ENCODE measurements at regions not wholly inside any gene's neighbourhood (a gene's known extent, or its start where the extent isn't known, plus 50 kb on each side); places are given as distances from the start of the nearest gene placed in this dataset.

DNA sequence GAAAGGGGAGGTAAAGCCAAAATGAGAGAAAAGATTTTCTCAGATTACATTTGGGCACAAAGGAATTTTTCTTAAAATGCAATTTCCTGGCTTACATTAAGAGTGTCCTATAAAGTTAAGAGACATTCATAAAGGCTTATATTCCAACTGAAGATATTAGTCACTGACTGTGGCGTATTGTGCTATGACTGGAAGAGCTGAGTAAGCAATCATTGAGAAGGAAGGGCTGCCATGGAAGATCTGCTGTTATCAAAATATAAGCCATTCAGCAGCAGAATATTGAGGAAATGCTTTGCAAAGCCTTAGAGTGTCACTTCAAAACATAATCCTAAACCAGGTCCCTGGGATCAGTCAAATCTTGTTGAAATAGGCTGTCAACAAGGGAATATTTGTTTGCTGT lies 593.9 kb downstream of the TUSC7 start:
- DNase-seq (ENCODE audit: low read depth in 2 of 2) = no peak

DNA sequence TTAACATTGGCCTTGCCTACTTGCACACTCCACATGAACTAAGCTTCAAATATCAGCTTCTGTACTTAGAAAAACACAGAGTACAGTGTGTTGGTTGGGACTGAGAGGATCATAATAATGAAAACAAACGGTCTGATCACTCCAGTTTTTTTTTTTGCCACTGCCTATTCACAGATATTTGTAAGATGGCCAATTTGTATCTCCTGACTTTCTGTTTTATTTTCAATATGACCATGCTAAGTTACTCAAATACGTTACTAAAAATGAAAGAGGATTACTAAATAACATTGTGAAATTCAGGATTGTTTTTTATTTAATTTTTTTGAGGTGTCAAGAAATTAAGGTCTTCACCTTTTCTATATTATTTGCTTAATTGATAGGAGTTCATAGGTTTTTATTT lies 595.1 kb downstream of the TUSC7 start:
- no peak for DNase-seq (ENCODE audit: low read depth in 2 of 2)

DNA sequence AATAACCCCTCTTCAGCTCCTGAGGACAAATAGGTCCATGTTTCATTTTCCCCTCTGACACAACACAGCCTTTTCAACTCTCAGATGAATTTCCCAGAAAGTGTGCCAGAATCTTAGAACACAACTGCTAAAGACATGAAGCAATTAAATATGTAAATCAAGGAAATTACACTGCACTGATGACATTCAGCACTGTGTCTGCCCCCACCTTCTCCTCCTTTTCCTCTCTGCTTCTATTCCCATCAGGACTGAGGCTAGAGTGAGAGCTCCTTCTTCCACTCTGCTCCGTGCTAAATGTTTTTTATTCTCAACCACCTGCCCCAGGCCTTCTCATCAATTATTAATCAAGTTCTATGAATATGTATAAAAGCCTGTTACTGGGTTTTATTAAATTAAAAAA lies 596.1 kb downstream of the TUSC7 start:
- DNase-seq (ENCODE audit: low read depth in 2 of 2) = no peak

DNA sequence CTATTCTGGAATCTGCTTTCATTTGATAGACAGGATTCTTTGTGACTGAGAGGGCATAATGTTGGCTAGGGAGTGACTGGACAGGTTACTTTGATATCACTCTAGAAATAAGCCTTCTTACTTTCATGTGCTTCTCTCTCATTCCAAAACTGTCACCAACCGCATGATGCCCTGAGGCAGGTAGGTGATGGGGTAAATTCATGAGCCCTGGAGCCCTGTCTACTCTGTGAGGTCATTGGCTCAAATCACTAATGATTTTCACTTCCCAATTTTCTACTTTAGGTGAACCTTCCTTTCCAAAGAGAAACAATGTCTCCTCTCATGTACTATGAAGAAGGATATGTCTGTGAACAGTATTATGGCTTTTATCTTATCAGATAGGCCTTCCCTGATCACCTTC lies 596.7 kb downstream of the TUSC7 start:
- no peak for DNase-seq (ENCODE audit: low read depth in 2 of 2)

DNA sequence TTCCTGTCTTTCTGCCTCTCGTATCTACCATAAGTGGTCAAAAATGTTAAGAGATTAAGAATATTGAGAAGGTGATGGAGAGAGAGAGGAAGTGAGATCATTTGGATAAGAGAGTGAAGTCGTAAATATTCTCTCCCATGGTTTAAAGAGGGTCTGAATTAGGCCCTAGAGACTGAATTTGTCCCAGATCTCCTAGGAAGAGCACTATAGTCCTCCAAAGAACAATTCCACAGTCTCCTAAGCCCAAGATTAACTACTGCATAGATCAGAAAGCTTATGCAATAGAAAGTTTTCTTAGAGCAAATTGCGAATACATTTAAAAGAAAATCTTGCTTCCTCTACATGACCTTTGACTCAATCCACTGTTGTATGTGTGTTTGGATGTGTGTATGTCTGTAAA lies 598.8 kb downstream of the TUSC7 start:
- DNase-seq (ENCODE audit: low read depth in 2 of 2) = no peak

DNA sequence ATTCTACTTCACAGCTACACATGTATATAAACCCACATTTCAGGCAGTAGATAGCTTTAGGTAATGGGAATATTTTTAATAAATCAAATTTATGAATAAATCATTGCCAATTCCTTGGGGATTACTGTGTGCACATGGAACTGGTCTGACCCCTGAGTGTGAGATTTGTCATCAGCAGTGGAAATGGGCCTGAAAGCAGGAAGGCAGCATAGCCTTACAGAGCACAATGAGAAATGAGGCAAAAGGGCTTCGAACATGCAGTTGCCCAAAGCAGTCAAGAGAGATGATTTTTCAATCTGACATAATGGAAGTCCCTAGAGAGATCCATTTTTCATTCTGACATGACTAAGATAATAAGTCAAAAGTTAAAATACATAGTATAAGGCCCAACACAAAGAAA lies 599.2 kb downstream of the TUSC7 start:
- no peak for DNase-seq (ENCODE audit: low read depth in 2 of 2)

DNA sequence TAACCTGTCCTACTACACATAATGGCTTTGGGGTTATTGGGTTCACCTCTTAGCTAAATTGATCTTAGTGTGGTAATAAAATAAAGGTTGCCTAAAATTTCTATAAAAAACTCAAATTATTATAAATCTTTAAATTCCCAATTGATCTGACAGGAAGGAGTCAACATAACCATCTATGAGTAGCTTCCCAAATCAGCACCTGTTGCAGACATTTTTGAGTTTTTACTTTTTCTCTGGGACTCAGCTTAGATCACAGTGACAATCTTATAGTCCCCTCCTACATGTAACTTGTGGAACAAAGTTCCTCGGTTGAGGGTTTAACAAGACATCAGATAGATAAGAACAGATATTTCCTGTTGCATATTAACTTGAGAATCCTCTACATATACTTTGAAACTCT lies 601.0 kb downstream of the TUSC7 start:
- no peak for DNase-seq (ENCODE audit: low read depth in 2 of 2)

DNA sequence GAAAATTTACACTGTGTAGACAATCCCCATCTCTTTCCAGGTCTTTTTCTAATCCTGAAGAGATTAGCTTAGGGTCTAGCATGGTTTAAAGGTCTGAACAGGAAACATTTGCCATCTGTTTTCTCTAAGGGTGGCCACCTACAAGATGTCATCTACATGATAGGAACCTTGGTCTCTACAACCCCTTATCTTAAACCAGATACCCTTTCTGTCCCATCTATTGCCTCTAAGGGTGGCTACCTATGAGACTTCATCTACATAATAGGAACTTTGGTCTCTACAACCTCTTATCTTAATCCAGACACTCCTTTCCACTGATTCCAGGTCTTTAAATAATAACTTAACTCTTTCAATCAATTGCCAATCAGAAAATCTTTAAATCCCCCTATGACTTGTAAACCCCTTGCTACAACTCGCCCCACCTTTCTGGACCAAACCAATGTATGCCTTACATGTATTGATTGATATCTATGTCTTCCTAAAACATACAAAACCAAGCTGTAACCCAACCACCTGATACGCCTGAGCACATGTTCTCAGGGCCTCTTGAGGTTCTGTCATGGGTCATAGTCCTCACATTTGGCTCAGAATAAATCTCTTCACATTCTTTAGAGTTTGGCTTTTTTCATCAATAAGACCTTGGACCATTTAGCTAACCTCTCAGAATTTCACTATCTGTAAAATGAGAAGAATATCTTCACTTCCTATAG lies 605.0 kb downstream of the TUSC7 start:
- DNase-seq (ENCODE audit: low read depth in 2 of 2) = no peak

DNA sequence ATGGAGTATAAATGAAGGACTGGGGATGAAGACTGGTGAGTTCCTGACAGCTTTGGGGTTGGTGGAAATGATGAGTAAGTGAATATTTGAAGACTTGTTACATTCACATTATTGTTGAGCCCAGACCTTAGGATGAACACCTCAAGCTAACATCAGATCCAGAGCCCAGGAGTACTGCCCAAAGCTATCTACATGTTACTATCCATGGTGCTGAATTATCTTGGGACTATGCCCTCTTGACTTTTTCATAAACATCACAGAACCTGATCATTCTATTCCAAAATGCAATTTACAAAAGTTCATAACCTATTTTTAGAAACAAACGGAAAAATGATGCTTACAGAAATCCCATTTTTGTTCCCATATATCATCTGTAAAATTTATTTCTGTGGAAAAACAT lies 613.3 kb downstream of the TUSC7 start:
- DNase-seq (ENCODE audit: low read depth in 2 of 2) = no peak

DNA sequence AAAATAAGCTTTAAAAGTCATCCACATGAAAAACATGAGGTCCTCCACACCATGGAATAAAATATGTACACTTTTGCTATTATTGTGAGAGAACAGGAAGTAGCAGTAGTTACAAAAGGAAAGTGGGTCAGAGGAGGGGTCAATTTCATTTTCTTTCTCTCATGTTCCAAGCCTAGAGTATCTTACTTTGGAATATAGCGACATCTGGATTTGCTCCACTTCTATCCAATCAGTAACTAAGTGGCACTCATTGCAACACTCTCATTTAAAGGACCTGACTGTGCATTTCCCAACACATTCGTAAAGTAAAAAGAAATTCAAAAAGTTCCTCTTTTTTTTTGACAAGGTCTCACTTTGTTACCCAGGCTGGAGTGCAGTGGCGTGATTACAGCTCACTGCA lies 637.3 kb downstream of the TUSC7 start:
- no peak for DNase-seq (ENCODE audit: low read depth in 2 of 2)

DNA sequence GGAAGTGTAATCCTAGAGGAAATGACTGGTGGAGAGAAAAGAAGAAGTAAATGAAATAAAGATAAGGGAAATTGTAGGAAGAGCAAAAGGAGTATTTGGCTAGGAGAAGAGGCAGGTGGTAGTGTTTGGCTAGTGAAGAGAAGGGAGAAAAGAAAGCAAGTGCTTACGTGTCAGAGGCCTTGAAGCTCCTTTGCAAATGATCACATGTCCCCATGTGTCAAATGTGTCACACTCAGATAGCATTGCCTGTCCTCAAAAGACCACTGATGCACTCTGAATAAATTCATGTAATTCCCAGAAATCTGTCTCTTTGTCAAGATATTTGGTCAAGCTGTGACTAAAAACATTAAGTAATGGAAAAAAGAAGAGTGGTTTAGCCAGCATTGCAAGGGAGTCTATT lies 639.3 kb downstream of the TUSC7 start:
- DNase-seq (ENCODE audit: low read depth in 2 of 2) = no peak

DNA sequence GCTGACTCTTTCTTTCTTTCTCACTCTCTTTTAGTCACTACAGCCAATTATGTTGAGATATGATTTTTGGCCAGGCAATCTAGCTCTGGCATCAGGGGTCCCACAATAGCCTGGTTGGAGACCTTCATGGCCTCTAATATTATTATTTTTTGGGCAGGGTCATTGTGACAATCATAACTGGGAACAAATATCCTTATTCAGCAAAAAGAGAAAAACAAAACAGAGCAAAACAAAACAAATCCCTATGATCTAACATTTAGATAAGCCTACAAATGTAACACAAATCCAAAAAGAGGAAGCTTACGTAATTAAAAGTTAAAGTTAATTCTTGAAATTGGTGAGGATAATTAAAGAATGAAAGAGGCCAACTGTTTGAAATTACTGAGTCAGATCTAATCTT lies 640.0 kb downstream of the TUSC7 start:
- DNase-seq (ENCODE audit: low read depth in 2 of 2) = no peak

DNA sequence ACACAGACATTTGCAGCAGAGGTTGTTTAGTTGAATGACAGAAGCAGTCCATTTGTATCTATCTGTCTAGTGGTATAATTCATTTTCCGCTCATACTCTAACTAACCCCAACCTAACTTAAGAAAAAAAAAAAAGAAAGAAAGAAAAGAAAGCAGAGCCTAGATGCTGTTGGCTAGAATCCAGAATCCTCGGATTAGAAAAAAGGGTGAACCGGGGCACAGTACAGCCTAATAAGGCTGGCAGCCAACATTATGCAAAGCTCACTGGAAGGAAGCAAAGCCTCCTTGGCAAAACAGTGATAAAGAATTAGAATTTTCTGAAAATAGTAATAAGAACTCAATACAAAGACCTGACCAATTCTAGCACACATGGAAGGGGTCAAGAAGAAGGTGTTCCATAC lies 640.8 kb downstream of the TUSC7 start:
- no peak for DNase-seq (ENCODE audit: low read depth in 2 of 2)

DNA sequence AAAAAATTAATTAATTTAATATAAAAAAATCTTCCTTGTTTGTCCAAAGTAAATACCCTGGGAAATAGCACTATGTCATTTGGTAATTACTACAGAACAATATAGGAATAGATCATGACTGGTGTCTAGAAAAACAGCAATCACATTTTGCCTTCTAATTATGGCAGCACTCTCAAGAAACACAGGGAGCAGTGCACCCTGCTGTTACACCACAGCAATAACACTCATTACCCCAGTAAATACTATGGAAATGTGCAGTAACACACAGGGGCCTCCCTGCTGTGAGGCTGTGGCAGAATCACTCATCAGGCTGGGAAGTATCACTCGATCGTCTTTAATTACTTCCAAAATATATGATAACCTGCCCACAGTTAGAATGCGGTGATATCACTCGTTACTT lies 646.0 kb downstream of the TUSC7 start:
- no peak for DNase-seq (ENCODE audit: low read depth in 2 of 2)

DNA sequence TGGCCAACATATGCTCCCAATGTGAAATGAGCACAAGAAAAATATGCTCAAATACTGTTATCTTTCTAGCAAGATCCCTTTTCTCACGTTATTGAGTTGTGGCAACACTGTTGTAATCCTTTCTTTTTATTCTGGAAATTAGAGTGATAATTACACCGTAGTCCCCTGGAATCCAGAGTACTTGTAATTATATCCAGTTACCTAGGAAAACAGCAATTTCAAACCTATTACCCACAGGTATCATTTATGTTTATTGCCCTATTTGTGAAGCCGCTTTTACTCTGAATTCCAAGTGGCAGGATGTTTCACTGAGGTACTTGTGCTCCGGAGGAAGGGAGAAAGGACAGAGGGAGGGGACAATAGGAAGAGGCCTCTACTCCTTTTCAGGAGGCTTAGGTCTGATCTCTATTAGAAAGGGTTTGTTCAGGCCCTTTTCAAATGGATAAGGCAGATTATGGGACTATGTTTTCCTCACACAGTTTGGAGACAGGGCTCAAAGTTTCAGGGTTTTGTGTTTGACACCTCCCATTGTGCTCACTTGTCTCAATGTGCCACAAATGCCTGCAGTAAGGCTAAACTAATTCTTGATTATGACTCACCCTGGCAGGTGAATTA lies 646.6 kb downstream of the TUSC7 start:
- no peak for DNase-seq (ENCODE audit: low read depth in 2 of 2)

DNA sequence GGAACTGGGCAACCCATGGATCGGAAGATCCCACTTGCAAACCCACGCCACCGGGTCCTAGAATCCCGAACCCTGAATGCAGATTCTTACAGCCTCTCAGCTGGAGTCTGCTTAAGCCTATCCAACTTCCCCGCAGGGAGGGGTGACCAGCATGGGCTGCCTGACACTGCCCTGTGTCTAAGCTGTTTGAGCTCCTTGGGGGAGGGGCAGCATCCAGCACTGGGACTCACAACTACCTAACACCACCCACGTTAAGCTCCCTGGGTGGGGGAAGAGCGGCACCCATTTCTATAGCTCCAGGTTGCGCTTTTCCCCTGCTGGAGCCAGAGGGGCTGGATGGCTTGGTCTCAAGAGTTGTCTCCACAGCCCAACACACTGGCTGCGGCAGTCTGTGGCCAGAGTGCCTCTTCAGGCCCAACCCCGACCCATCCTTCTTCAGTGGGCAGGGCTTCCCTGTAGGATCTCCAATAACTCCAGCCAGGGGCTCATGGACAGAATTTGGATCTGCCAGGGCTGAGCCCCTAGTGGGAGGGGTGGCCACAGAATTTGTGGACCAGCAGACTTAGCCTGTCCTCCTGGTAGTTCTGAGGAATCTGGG lies 649.2 kb downstream of the TUSC7 start:
- no peak for DNase-seq (ENCODE audit: low read depth in 2 of 2)

DNA sequence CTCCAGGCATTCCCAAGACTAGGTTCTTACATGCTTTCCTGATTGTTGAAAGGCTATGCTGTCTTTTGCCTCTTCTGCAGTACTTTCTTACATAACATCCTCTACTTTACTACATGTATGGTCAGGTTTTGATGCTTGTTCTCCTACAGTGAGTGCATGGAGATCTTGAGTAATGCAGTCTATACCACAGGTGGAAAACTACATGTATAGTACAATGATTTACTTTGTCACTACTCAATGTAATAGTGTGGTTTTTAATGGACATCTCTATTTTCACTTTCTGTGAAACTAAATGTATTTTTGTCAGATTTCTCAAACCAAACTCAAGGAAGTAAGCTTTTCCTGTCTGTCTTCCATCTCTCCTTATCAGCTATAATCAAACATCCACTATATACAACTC lies 657.0 kb downstream of the TUSC7 start:
- no peak for DNase-seq (ENCODE audit: low read depth in 2 of 2)

DNA sequence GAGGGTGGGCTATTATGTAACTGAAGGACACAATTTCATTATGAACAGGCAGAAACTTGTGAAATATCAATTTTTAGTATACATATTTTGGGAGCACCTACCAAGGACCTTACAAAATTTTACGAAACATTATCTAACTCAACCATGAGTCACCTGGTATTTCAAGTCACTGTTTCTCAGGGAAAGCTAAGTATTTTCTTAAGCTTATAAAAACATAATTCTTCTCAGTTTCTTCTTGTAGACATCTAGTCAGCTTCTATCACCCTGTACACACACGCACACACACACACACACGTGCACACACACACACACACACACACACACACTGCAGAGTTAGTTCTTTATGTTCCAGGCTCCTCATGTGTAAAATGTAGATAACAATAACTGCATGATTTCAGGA lies 658.3 kb downstream of the TUSC7 start:
- no peak for DNase-seq (ENCODE audit: low read depth in 2 of 2)

DNA sequence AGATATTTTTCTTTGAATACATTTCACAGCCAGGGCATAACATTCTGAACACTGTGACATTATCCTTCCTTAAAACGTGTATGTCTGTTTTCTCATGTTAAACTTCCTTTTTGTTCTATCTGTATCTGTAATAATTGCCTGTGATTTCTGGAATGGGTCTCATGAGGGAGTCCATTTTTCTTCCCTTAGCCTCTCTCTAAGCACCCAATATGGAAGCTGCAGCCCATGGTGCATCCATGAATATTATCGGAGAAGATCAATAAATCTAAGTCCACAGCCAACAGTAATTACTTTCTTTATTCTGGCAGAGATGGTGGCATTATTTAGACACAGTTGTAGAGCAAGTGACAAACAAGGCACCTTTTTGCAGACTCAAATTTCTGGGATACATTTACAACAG lies 671.1 kb downstream of the TUSC7 start:
- no peak for DNase-seq (ENCODE audit: low read depth in 2 of 2)

DNA sequence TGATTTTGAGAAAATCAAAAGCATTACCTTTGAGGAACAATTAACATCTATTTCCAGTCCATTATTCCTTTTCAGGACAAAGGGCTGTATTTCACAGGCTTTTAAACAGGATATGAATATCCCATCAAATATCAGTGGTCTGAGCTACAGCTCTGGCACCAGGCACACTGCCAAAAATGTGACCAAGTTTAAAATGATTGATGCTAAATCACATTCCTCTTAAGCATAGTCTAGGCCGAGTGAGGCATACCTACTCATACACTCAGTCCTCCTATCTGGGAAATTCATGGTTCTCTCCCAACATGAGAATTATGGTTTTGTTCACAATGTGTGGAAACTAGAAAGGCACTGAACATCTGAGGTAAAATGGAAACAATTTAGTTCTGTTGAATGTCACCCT lies 683.5 kb downstream of the TUSC7 start:
- no peak for DNase-seq (ENCODE audit: low read depth in 2 of 2)

DNA sequence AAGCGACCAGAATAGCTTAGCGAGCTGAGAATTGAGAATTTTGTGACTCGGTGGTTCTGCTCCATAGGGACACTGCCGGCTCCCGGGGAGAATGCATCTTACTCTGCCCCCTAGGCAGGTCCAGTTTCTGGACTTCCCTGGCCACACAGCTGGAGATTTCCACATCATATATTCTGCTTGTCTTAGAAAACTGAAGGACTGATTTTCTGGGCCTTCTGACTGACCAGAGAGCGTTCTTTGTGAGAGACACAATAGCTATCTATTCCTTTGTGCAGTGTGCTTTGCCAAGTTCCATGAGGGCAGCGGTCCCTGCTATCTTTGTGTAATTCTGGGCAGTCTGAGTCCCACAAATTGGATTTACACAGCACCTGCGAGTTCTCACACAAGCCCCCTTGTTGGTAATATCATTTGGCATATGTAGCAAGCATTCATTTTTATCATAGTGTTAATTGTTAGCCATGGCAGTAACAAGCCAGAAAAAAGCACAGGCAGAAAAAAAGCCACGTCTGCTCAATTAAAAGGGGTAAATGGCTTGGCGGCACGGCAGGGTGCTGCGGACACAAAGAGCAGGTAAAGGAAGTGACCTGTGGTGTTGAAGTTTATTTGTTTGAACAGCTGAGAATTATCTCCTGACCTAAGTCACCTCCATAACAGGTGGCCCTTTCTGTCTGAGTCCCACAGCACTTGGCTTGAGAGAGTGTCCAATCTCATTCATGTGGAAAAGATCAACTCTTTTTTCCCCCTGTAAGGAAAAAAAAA lies 688.7 kb downstream of the TUSC7 start:
- DNase-seq (ENCODE audit: low read depth in 2 of 2) = no peak

DNA sequence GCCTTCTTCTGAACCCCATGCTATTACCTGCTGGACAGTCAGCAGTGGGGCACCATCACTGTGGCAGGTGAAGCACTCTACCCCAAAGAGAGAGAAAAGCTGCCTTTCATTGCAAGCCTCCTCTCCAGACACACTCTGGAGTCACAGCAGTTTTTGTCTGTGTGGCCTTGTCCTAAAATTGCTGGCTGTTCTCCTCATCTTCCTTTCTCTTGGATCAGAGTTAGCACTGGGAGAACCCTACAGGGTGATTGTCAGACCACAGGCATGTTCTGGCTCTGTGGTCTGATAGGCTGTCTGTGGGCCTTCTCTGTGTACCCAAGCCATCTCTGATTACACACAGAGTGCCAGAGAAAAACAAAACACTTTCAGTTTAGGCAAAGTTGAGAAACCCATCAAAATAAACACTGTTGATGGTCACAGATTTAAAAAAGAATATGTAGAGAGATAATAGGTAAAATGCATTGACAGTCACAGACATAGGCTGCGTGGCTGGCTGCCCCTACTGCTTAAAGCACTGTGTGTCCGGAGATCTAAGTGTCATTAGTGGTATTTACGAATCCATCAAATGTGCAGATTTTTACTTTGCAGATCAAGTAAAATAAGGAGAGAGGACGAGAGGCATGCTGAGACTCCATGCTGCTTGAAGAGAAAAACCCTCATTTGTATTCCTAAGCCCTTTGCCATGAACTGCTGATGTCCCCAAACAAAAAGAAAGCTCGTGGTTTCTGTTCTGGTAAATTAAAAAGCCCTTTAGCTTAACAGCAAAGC lies 689.9 kb downstream of the TUSC7 start:
- DNase-seq (ENCODE audit: low read depth in 2 of 2) = no peak
